Parathyroid adenoma (tissue), 2 donors: ENCODE measurements at regions not wholly inside any gene's neighbourhood (a gene's known extent, or its start where the extent isn't known, plus 50 kb on each side); places are given as distances from the start of the nearest gene placed in this dataset.
A peak's percentile ranks its signal among the peaks of the same experiment; 100 is the strongest.
"Not testable (repeated sequence)": the region's sequence is repeated elsewhere in the genome, so short reads cannot be mapped to it uniquely, and the experiment has no call there.

Experiments used
- H2AFZ ChIP-seq: fragments of 300-600 bp; sonication (generic); one replicate; pipeline ENCODE4 v1.7.0; 2017; ENCODE audit warnings: antibody characterized with exemption, mild to moderate bottlenecking
- H3K27ac ChIP-seq: fragments of 300-600 bp; sonication (generic); one replicate; pipeline ENCODE4 v1.7.0; 2017
- H3K27me3 ChIP-seq: fragments of 300-600 bp; sonication (generic); one replicate; pipeline ENCODE4 v1.7.0; 2017; ENCODE audit warnings: low read length; ENCODE audit not compliant: control insufficient read depth, insufficient read depth
- H3K36me3 ChIP-seq: fragments of 300-600 bp; sonication (generic); one replicate; pipeline ENCODE4 v1.7.0; 2017; ENCODE audit warnings: low read length; ENCODE audit not compliant: control insufficient read depth, insufficient read depth
- H3K4me1 ChIP-seq: fragments of 300-600 bp; sonication (generic); one replicate; pipeline ENCODE4 v1.7.0; 2017; ENCODE audit warnings: control low read depth
- H3K4me2 ChIP-seq: fragments of 300-600 bp; sonication (generic); one replicate; pipeline ENCODE4 v1.7.0; 2017; ENCODE audit warnings: low read length
- H3K4me3 ChIP-seq: fragments of 300-600 bp; sonication (generic); one replicate; pipeline ENCODE4 v1.7.0; 2017; ENCODE audit warnings: low read depth, low read length
- H3K79me2 ChIP-seq: fragments of 300-600 bp; sonication (generic); one replicate; pipeline ENCODE4 v1.7.0; 2017; ENCODE audit warnings: control low read depth
- H3K9ac ChIP-seq: fragments of 300-600 bp; sonication (generic); one replicate; pipeline ENCODE4 v1.7.0; 2017; ENCODE audit warnings: mild to moderate bottlenecking
- H3K9me3 ChIP-seq: fragments of 300-600 bp; sonication (generic); one replicate; pipeline ENCODE4 v1.7.0; 2017; ENCODE audit warnings: low read length; ENCODE audit not compliant: control insufficient read depth
- TF ChIP-seq, protein P1 (sequence below): fragments of 300-600 bp; sonication (generic); IDR thresholded peaks from one replicate; pipeline ENCODE4 v1.7.0; 2017; ENCODE audit warnings: antibody characterized with exemption, mild to moderate bottlenecking
- donor health status: primary hyperparathyroidism.

DNA sequence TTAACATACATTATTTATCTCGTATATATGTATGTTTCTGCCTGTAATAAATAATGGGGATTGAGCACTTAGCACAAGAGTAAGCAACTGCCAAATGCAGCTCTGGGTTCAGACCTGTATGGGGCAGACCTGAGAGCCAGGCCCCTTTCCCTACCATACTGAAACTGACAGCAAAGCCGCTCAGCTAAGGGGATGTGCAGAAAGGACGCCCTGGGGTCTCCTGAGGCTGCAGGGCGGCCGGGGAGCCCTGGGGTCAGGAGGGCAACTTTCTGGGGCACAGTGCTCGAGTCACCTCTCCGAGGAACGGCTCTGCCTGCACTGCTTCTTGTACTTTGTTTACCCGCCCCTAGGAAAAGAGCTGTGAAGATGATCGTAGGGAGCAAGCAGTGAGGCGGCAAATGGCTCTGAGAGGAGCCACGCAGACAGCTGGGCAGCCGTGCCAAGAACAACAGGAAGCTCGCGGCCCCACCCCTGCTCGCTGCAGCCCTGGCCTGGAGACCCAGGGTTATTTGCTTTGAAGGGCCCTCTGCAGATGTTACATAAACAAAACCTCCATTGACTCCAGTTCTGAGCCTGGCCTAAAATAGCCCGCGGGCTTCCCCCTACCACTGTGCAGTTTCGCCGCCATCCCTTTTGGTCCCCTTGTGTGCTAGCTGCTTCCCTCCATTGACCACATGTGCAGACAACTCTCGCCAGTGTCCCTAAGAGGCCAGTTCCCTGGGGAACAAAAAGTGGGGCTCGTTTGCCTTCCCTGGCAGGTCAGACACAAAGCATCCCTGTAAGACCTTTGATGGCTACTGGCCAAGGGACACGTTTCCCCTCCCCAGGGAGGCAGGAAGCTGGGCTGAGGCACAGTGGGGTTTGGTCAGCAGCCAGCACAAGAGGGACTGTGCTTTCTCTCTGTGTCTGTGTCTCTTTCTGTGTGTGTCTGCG lies 111.3 kb upstream of the LNX1 start:
- Histone ChIP-seq H3K4me3 (no peak overlapping the region), H2AFZ (peak overlapping the region; percentile 66), H3K36me3 (no peaks in the 10 kb centered on the region), H3K9me3 (no peaks in the 10 kb centered on the region), H3K79me2 (no peaks in the 10 kb centered on the region), H3K4me2 (peak overlapping the region; percentile 52), H3K27me3 (no peaks in the 10 kb centered on the region), H3K9ac (no peak overlapping the region), H3K4me1 (no peaks in the 10 kb centered on the region), H3K27ac (no peak overlapping the region)
- TF ChIP-seq, protein P1, sequence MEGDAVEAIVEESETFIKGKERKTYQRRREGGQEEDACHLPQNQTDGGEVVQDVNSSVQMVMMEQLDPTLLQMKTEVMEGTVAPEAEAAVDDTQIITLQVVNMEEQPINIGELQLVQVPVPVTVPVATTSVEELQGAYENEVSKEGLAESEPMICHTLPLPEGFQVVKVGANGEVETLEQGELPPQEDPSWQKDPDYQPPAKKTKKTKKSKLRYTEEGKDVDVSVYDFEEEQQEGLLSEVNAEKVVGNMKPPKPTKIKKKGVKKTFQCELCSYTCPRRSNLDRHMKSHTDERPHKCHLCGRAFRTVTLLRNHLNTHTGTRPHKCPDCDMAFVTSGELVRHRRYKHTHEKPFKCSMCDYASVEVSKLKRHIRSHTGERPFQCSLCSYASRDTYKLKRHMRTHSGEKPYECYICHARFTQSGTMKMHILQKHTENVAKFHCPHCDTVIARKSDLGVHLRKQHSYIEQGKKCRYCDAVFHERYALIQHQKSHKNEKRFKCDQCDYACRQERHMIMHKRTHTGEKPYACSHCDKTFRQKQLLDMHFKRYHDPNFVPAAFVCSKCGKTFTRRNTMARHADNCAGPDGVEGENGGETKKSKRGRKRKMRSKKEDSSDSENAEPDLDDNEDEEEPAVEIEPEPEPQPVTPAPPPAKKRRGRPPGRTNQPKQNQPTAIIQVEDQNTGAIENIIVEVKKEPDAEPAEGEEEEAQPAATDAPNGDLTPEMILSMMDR: no peak

GRCh38 chr4:53701260-53701659 lies 110.0 kb upstream of the LNX1 start:
- H2AFZ ChIP-seq, H3K27ac ChIP-seq, H3K27me3 ChIP-seq, H3K9ac ChIP-seq, H3K4me2 ChIP-seq, H3K4me3 ChIP-seq, H3K4me1 ChIP-seq, H3K9me3 ChIP-seq, H3K79me2 ChIP-seq, H3K36me3 ChIP-seq: not testable (repeated sequence)

GRCh38 chr4:53699310-53699709 lies 108.0 kb upstream of the LNX1 start:
- not testable (repeated sequence) for H3K4me2 ChIP-seq, H3K36me3 ChIP-seq, H3K4me1 ChIP-seq, H3K9ac ChIP-seq, H3K27ac ChIP-seq, H3K9me3 ChIP-seq, H3K27me3 ChIP-seq, H3K79me2 ChIP-seq, H3K4me3 ChIP-seq, H2AFZ ChIP-seq

DNA sequence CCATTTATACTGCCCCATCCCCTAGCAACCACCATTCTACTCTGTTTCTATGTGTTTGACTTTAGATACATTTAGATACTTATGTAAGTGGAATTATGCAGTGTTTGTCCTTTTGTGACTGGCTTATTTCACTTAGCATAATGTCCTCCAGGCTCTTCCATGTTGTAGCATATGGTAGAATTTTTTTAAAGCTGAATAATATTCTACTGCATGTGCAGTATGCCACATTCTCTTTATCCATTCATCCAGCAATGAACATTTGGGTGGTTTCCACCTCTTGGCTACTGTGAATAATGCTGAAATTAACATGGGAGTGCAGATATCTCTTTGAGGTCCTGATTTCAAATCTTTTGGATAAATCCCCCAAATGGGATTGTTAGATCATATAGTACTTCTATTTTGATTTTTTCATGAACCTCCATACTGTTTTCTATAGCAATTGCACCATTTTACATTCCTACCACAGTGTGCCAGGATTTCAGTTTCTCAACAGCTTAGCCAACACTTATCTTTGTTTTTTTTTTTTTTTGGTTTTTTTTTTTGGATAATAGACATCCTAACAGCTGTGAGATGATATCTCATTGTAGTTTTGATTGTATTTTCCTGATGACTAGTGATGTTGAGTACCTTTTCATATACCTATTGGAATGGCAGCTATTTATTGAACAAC lies 105.9 kb upstream of the LNX1 start:
- Histone ChIP-seq H3K27ac (no peak overlapping the region), H3K79me2 (no peaks in the 10 kb centered on the region), H3K4me2 (no peak overlapping the region), H3K27me3 (no peaks in the 10 kb centered on the region), H3K9me3 (no peaks in the 10 kb centered on the region), H3K9ac (no peak overlapping the region), H3K4me3 (no peak overlapping the region), H3K4me1 (no peaks in the 10 kb centered on the region), H2AFZ (no peak overlapping the region), H3K36me3 (no peaks in the 10 kb centered on the region)
- TF ChIP-seq, protein P1: no peak

DNA sequence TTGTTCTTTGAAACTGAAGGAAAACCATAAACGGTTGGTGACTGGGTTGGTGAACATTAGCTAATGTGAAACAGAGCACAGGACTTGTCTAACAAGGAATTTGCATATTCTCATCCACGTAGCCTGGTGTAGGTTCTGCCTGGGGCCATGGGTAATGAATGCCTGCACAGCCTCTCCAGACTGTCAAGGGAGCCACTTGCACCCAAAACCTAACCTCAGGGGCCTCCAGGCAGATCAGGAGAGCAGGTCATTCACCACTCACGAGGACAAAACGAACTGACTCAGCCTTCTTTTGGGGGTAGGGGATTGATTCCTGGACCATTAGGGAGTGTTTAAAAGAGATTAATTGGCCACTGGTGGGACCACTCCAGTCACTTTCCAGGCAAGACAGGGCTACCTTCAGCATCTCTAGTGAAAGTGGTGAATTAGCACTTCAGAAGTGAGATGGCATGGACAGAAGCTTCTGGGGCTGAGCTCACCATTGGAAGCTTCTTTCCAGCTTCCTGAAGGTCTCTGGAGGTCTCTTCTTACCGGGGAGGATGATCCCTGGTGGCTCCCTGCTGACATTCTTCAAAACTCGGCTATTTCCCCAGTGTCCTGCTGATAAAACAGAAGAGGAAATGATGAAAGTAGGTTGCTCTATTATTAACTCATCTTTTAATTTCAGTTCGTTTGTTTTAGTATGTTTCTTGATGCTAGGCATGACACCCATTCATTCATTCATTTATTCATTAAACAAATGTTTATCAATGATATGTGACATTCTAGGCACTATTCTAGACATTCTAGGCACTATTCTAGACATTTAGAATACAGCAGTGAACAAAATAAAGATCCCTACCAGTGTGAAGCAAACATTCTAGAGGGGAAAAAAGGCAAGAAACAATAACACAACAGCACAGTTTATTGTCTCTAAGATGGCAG lies 104.5 kb upstream of the LNX1 start:
- no peaks in the 10 kb centered on the region for H3K79me2 ChIP-seq
- H2AFZ ChIP-seq: no peak overlapping the region
- H3K27me3 ChIP-seq: no peaks in the 10 kb centered on the region
- TF ChIP-seq, protein P1: no peak
- H3K4me1 ChIP-seq: no peaks in the 10 kb centered on the region
- no peaks in the 10 kb centered on the region for H3K36me3 ChIP-seq
- H3K4me3 ChIP-seq: no peak overlapping the region
- no peak overlapping the region for H3K9ac ChIP-seq
- H3K4me2 ChIP-seq: no peak overlapping the region
- H3K27ac ChIP-seq: no peak overlapping the region
- no peaks in the 10 kb centered on the region for H3K9me3 ChIP-seq
